ENCODE measurements at regions not wholly inside any gene's neighbourhood (a gene's known extent, or its start where the extent isn't known, plus 50 kb on each side); places are given as distances from the start of the nearest gene placed in this dataset.
A peak's percentile ranks its signal among the peaks of the same experiment; 100 is the strongest.

DNA sequence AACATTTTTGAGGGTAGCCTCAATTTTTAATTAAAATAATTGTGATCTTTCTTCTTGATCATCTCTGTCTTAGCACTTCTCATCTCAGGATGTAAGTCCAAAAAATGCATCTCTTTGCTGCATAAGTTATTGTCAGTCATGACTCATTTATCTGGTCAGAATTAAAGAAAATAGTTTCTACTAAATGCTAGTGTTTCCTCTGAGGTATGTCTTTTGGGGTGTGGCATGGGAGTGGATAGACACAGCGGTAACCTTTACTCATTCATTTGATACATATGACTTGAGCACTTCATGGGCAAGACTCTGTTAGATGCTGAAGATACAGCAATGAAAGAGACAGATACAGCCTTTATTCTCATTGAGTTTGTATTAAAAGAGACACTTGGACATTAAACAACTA lies 284.7 kb downstream of the IRS1 start:
- no peak for TF ChIP-seq FOXA1 (IDR thresholded peaks at IDR 0.05)
- TF ChIP-seq EGR1 (IDR thresholded peaks at IDR 0.05; ENCODE audit: low read depth in 2 of 2) = no peak
- H3K27me3 ChIP-seq (ENCODE audit: control insufficient read depth in 4 of 4, insufficient read depth in 4 of 4, low read length in 3 of 4) = no peaks in the 10 kb centered on the region
- H3K27ac ChIP-seq (ENCODE audit: low read depth in 1 of 2, low read length in 2 of 2) = peak overlapping the region; percentile 86 to 92
- H3K36me3 ChIP-seq (ENCODE audit: control insufficient read depth in 4 of 4, insufficient read depth in 3 of 4, low read depth in 1 of 4, low read length in 3 of 4) = no peaks in the 10 kb centered on the region
- 16% methylated on average over 1 of the region's 1 CpG for WGBS
- no peaks in the 10 kb centered on the region for H3K9me3 ChIP-seq (ENCODE audit: control insufficient read depth in 4 of 4, low read length in 3 of 4)
- no peak overlapping the region for H3K4me3 ChIP-seq (ENCODE audit: low read depth in 1 of 3, low read length in 3 of 3)
- H3K4me1 ChIP-seq (ENCODE audit: control insufficient read depth in 4 of 4, insufficient read depth in 4 of 4, low read length in 3 of 4) = peaks cover 3 to 40% (median 24%) of the 10 kb centered on the region in 4 donors
- no peak for DNase-seq (ENCODE audit: low spot score)
- H3K9ac ChIP-seq (ENCODE audit: low read depth in 1 of 2, low read length in 2 of 2) = peak overlapping the region in 1 of 2 donors; percentile 39

DNA sequence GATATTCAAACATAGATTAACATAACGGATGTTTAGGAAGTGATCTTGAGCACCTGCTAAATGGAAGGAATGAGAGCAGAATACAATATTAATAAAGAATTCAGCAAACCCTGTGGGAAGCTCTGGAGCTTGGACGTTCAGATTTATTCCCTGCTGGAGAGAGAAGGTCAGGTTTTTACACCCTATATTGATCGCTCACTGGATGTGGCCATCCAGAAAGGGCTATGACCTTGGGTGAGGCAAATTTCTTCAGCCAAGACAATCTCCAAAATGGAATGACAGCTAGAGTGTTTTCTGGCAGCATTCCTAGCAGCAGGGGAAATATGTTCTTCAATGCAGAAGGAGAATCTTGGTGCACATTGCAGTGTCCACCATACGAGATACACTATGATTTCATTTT lies 288.3 kb downstream of the IRS1 start:
- TF ChIP-seq, protein P1, sequence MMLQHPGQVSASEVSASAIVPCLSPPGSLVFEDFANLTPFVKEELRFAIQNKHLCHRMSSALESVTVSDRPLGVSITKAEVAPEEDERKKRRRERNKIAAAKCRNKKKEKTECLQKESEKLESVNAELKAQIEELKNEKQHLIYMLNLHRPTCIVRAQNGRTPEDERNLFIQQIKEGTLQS (IDR thresholded peaks at IDR 0.05) = no peak
- peak; percentile 36 for TF ChIP-seq HNF4G (IDR thresholded peaks at IDR 0.05)
- TF ChIP-seq FOXA1 (IDR thresholded peaks at IDR 0.05) = no peak
- TF ChIP-seq YY1 (IDR thresholded peaks at IDR 0.05) = peak; percentile 57
- no peak for TF ChIP-seq GABPA (IDR thresholded peaks at IDR 0.05 in 1 of 2, conservative IDR thresholded peaks at IDR 0.05 in 1 of 2)
- no peak for TF ChIP-seq TAF1 (conservative IDR thresholded peaks at IDR 0.05)
- TF ChIP-seq, protein P2, sequence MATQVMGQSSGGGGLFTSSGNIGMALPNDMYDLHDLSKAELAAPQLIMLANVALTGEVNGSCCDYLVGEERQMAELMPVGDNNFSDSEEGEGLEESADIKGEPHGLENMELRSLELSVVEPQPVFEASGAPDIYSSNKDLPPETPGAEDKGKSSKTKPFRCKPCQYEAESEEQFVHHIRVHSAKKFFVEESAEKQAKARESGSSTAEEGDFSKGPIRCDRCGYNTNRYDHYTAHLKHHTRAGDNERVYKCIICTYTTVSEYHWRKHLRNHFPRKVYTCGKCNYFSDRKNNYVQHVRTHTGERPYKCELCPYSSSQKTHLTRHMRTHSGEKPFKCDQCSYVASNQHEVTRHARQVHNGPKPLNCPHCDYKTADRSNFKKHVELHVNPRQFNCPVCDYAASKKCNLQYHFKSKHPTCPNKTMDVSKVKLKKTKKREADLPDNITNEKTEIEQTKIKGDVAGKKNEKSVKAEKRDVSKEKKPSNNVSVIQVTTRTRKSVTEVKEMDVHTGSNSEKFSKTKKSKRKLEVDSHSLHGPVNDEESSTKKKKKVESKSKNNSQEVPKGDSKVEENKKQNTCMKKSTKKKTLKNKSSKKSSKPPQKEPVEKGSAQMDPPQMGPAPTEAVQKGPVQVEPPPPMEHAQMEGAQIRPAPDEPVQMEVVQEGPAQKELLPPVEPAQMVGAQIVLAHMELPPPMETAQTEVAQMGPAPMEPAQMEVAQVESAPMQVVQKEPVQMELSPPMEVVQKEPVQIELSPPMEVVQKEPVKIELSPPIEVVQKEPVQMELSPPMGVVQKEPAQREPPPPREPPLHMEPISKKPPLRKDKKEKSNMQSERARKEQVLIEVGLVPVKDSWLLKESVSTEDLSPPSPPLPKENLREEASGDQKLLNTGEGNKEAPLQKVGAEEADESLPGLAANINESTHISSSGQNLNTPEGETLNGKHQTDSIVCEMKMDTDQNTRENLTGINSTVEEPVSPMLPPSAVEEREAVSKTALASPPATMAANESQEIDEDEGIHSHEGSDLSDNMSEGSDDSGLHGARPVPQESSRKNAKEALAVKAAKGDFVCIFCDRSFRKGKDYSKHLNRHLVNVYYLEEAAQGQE (IDR thresholded peaks at IDR 0.05) = peak; percentile 21
- TF ChIP-seq FOXA2 (IDR thresholded peaks at IDR 0.05) = no peak
- peak; percentile 66 to 79 for TF ChIP-seq HNF4A (conservative IDR thresholded peaks at IDR 0.05)
- peak; percentile 49 for TF ChIP-seq SP1 (IDR thresholded peaks at IDR 0.05)
- TF ChIP-seq, protein P3, sequence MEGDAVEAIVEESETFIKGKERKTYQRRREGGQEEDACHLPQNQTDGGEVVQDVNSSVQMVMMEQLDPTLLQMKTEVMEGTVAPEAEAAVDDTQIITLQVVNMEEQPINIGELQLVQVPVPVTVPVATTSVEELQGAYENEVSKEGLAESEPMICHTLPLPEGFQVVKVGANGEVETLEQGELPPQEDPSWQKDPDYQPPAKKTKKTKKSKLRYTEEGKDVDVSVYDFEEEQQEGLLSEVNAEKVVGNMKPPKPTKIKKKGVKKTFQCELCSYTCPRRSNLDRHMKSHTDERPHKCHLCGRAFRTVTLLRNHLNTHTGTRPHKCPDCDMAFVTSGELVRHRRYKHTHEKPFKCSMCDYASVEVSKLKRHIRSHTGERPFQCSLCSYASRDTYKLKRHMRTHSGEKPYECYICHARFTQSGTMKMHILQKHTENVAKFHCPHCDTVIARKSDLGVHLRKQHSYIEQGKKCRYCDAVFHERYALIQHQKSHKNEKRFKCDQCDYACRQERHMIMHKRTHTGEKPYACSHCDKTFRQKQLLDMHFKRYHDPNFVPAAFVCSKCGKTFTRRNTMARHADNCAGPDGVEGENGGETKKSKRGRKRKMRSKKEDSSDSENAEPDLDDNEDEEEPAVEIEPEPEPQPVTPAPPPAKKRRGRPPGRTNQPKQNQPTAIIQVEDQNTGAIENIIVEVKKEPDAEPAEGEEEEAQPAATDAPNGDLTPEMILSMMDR (IDR thresholded peaks at IDR 0.05; ENCODE audit: low read depth, low read length, missing input control) = peak; percentile 46
- TF ChIP-seq RXRA (IDR thresholded peaks at IDR 0.05) = peak; percentile 80 to 86
- TF ChIP-seq JUND (IDR thresholded peaks at IDR 0.05) = no peak
- TF ChIP-seq RAD21 (IDR thresholded peaks at IDR 0.05) = peak; percentile 58 to 78
- TF ChIP-seq EGR1 (IDR thresholded peaks at IDR 0.05; ENCODE audit: low read depth in 2 of 2) = no peak
- TF ChIP-seq, protein P4, sequence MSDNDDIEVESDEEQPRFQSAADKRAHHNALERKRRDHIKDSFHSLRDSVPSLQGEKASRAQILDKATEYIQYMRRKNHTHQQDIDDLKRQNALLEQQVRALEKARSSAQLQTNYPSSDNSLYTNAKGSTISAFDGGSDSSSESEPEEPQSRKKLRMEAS (IDR thresholded peaks at IDR 0.05) = no peak
- TF ChIP-seq NR2F2 (IDR thresholded peaks at IDR 0.05) = no peak
- TF ChIP-seq, protein P5, sequence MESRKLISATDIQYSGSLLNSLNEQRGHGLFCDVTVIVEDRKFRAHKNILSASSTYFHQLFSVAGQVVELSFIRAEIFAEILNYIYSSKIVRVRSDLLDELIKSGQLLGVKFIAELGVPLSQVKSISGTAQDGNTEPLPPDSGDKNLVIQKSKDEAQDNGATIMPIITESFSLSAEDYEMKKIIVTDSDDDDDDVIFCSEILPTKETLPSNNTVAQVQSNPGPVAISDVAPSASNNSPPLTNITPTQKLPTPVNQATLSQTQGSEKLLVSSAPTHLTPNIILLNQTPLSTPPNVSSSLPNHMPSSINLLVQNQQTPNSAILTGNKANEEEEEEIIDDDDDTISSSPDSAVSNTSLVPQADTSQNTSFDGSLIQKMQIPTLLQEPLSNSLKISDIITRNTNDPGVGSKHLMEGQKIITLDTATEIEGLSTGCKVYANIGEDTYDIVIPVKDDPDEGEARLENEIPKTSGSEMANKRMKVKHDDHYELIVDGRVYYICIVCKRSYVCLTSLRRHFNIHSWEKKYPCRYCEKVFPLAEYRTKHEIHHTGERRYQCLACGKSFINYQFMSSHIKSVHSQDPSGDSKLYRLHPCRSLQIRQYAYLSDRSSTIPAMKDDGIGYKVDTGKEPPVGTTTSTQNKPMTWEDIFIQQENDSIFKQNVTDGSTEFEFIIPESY (IDR thresholded peaks at IDR 0.05) = no peak
- DNase-seq (ENCODE audit: low spot score) = no peak
- H3K36me3 ChIP-seq (ENCODE audit: control insufficient read depth in 4 of 4, insufficient read depth in 3 of 4, low read depth in 1 of 4, low read length in 3 of 4) = no peaks in the 10 kb centered on the region
- WGBS = 39% methylated on average over 4 of the region's 4 CpGs
- peak overlapping the region; percentile 49 to 54 for H3K27ac ChIP-seq (ENCODE audit: low read depth in 1 of 2, low read length in 2 of 2)
- H3K4me3 ChIP-seq (ENCODE audit: low read depth in 1 of 3, low read length in 3 of 3) = no peak overlapping the region
- H3K9me3 ChIP-seq (ENCODE audit: control insufficient read depth in 4 of 4, low read length in 3 of 4) = no peaks in the 10 kb centered on the region
- H3K9ac ChIP-seq (ENCODE audit: low read depth in 1 of 2, low read length in 2 of 2) = peak overlapping the region in 1 of 2 donors; percentile 75
- H3K27me3 ChIP-seq (ENCODE audit: control insufficient read depth in 4 of 4, insufficient read depth in 4 of 4, low read length in 3 of 4) = no peaks in the 10 kb centered on the region
- H3K4me1 ChIP-seq (ENCODE audit: control insufficient read depth in 4 of 4, insufficient read depth in 4 of 4, low read length in 3 of 4) = peaks cover 3 to 36% (median 22%) of the 10 kb centered on the region in 4 donors

Measured in liver (tissue), 8 donors.